ENCODE measurements at regions not wholly inside any gene's neighbourhood (a gene's known extent, or its start where the extent isn't known, plus 50 kb on each side); places are given as distances from the start of the nearest gene placed in this dataset.

GRCh38 chr15:66638377-66638776, 63.7 kb upstream of the SMAD6 start:
- no peaks in the 10 kb centered on the region for H3K36me3 ChIP-seq (ENCODE audit: low read length)
- no peak overlapping the region for H3K4me3 ChIP-seq (ENCODE audit: insufficient read depth, low read length, poor library complexity, severe bottlenecking)
- no peak for TF ChIP-seq EZH2phosphoT487 (conservative IDR thresholded peaks at IDR 0.05; ENCODE audit: low read length)
- TF ChIP-seq CTCF (IDR thresholded peaks at IDR 0.05; ENCODE audit: insufficient read depth, low read length, poor library complexity, severe bottlenecking), result no peak
- H3K4me2 ChIP-seq (ENCODE audit: low read depth, low read length, poor library complexity, severe bottlenecking), result no peak overlapping the region
- no peaks in the 10 kb centered on the region for H4K20me1 ChIP-seq (ENCODE audit: low read depth, low read length)
- no peaks in the 10 kb centered on the region for H3K79me2 ChIP-seq (ENCODE audit: insufficient read depth, low read length)
- no peaks in the 10 kb centered on the region for H3K27me3 ChIP-seq (ENCODE audit: low read length)
- H3K9me3 ChIP-seq (ENCODE audit: insufficient read depth, low read length), result no peaks in the 10 kb centered on the region
- H2AFZ ChIP-seq (ENCODE audit: low read depth, low read length, severe bottlenecking), result no peak overlapping the region
- H3K9me2 ChIP-seq (replicated peaks; ENCODE audit: insufficient read depth, low read length), result no peaks in the 10 kb centered on the region
- no peak overlapping the region for H3K9ac ChIP-seq (ENCODE audit: low read length)
- H3K27ac ChIP-seq (ENCODE audit: low read depth, low read length), result no peak overlapping the region
- no peaks in the 10 kb centered on the region for H3F3A ChIP-seq (ENCODE audit: insufficient read depth)

DNA sequence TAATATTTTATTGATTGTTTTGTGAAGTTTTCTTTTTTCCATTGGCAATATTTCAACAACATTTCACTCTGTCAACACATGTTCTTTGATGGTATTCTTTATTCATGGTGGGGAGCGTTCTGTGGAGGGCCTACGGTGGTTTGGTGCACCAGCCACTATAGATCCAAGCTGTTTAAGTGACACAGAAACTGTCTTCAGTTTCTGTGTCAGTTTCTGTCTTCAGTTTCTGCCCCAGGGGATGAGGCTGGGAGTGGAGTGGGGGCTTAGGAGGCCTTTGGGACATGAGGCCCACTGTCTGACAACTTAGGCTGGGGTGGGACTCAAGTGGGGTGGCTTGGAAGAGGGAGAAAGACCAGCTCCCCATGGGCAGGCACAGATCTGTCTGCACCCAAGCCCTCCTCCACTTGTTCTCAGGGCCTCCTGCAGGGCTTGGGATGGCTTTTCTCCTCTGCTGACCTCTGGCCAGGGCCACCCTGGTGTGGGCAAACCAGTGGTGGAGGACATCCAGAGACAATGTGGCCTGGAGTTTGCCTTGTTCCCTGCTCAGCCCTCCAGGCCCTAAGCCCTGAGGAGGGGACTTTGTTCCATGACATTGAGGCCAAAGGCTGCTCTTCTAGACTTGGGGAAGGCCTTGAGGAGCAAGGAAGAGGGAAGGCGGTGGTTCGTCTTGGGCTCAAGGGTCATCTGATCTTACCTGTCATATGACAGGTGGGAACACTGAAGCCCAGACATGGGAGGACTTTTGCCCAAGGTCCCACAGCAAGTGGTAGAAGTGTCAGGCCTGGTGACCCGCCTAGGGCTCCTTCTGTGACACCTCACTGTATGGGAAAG, 60.3 kb upstream of the SMAD6 start:
- Histone ChIP-seq H2AFZ (ENCODE audit: low read depth, low read length, severe bottlenecking) (no peak overlapping the region), H3K36me3 (ENCODE audit: low read length) (no peaks in the 10 kb centered on the region), H3F3A (ENCODE audit: insufficient read depth) (no peaks in the 10 kb centered on the region), H3K9me3 (ENCODE audit: insufficient read depth, low read length) (no peaks in the 10 kb centered on the region), H3K27ac (ENCODE audit: low read depth, low read length) (no peak overlapping the region), H3K9me2 (replicated peaks; ENCODE audit: insufficient read depth, low read length) (no peaks in the 10 kb centered on the region), H4K20me1 (ENCODE audit: low read depth, low read length) (no peaks in the 10 kb centered on the region), H3K27me3 (ENCODE audit: low read length) (no peaks in the 10 kb centered on the region), H3K4me3 (ENCODE audit: insufficient read depth, low read length, poor library complexity, severe bottlenecking) (no peak overlapping the region), H3K9ac (ENCODE audit: low read length) (no peak overlapping the region), H3K4me2 (ENCODE audit: low read depth, low read length, poor library complexity, severe bottlenecking) (no peak overlapping the region), H3K79me2 (ENCODE audit: insufficient read depth, low read length) (no peaks in the 10 kb centered on the region)
- TF ChIP-seq EZH2phosphoT487 (conservative IDR thresholded peaks at IDR 0.05; ENCODE audit: low read length) (no peak), CTCF (IDR thresholded peaks at IDR 0.05; ENCODE audit: insufficient read depth, low read length, poor library complexity, severe bottlenecking) (no peak)

DNA sequence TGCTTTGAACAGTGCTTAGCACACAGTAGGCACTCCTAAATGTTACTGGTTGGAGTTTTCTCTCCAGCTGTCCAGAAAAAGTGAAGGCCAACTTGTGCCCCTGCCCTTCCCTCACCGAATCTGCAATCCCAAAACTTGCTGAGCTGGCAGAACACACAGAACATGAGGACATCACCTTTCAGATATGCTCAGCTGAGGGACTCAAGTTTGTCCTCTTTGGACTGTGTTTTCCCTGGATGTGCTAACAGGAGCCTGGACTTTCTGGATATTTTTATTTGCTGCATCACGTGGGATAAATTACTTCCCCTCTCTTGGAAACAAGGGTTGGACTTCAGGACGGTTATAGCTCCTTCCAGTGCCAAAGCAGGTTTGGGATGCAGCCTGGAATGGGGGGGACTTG, 59.5 kb upstream of the SMAD6 start:
- Histone ChIP-seq H3K36me3 (ENCODE audit: low read length) (no peaks in the 10 kb centered on the region), H3K4me3 (ENCODE audit: insufficient read depth, low read length, poor library complexity, severe bottlenecking) (no peak overlapping the region), H3K9me2 (replicated peaks; ENCODE audit: insufficient read depth, low read length) (no peaks in the 10 kb centered on the region), H3K4me2 (ENCODE audit: low read depth, low read length, poor library complexity, severe bottlenecking) (no peak overlapping the region), H3K27me3 (ENCODE audit: low read length) (no peaks in the 10 kb centered on the region), H2AFZ (ENCODE audit: low read depth, low read length, severe bottlenecking) (no peak overlapping the region), H3K27ac (ENCODE audit: low read depth, low read length) (no peak overlapping the region), H3K9me3 (ENCODE audit: insufficient read depth, low read length) (no peaks in the 10 kb centered on the region), H3F3A (ENCODE audit: insufficient read depth) (no peaks in the 10 kb centered on the region), H4K20me1 (ENCODE audit: low read depth, low read length) (no peaks in the 10 kb centered on the region), H3K79me2 (ENCODE audit: insufficient read depth, low read length) (no peaks in the 10 kb centered on the region), H3K9ac (ENCODE audit: low read length) (no peak overlapping the region)
- TF ChIP-seq EZH2phosphoT487 (conservative IDR thresholded peaks at IDR 0.05; ENCODE audit: low read length) (no peak), CTCF (IDR thresholded peaks at IDR 0.05; ENCODE audit: insufficient read depth, low read length, poor library complexity, severe bottlenecking) (no peak)
